GM23338 (cell line): ENCODE measurements at regions not wholly inside any gene's neighbourhood (a gene's known extent, or its start where the extent isn't known, plus 50 kb on each side); places are given as distances from the start of the nearest gene placed in this dataset.

Experiments
- ATAC-seq: fragments of 200-7000 bp; cut with Tn5 transposase; 3 replicates; pipeline ENCODE4 v1.9.1; 2020
- DNase-seq: peaks from one replicate; pipeline ENCODE4 v3.0.0-alpha.2; 2015; ENCODE audit warnings: low spot score
- H2AFZ ChIP-seq: fragments of 200-600 bp; sonication (generic); 2 replicates; pipeline ENCODE4 v1.8.0; 2016; ENCODE audit warnings: antibody characterized with exemption, mild to moderate bottlenecking, moderate library complexity
- H3F3A ChIP-seq: fragments of 200-600 bp; sonication (generic); replicated peaks from 2 replicates; pipeline ENCODE4 v1.8.0; 2017; ENCODE audit warnings: antibody characterized with exemption, mixed run types, low read depth
- H3K27ac ChIP-seq: fragments of 200-600 bp; sonication (generic); 2 replicates; pipeline ENCODE4 v1.6.1; 2016; ENCODE audit warnings: low read depth
- H3K27me3 ChIP-seq: fragments of 200-600 bp; sonication (generic); 2 replicates; pipeline ENCODE4 v1.8.0; 2016; ENCODE audit warnings: mild to moderate bottlenecking, mixed run types, moderate library complexity; ENCODE audit not compliant: insufficient read depth
- H3K36me3 ChIP-seq: fragments of 200-600 bp; sonication (generic); 2 replicates; pipeline ENCODE4 v1.8.0; 2016; ENCODE audit warnings: mild to moderate bottlenecking; ENCODE audit not compliant: insufficient read depth
- H3K4me1 ChIP-seq: fragments of 200-600 bp; sonication (generic); 2 replicates; pipeline ENCODE4 v1.8.0; 2016; ENCODE audit warnings: mild to moderate bottlenecking, moderate library complexity; ENCODE audit not compliant: insufficient read depth
- H3K4me2 ChIP-seq: fragments of 200-600 bp; sonication (generic); 2 replicates; pipeline ENCODE4 v1.7.1; 2017; ENCODE audit warnings: mixed run types
- H3K4me3 ChIP-seq: fragments of 200-600 bp; sonication (generic); 2 replicates; pipeline ENCODE4 v1.6.1; 2016; ENCODE audit warnings: mixed run types
- H3K79me2 ChIP-seq: fragments of 200-600 bp; sonication (generic); replicated peaks from 2 replicates; pipeline ENCODE4 v1.8.0; 2017; ENCODE audit warnings: mild to moderate bottlenecking; ENCODE audit not compliant: insufficient read depth
- H3K9me2 ChIP-seq: fragments of 200-600 bp; sonication (generic); 2 replicates; pipeline ENCODE4 v1.8.0; 2017; ENCODE audit not compliant: insufficient read depth
- H4K20me1 ChIP-seq: fragments of 200-600 bp; sonication (generic); replicated peaks from 2 replicates; pipeline ENCODE4 v1.8.0; 2017; ENCODE audit warnings: mild to moderate bottlenecking; ENCODE audit not compliant: insufficient read depth
- H3K27ac Mint-ChIP-seq: 2 replicates; pipeline ENCODE4 v1.8.0; 2020; ENCODE audit warnings: inconsistent platforms, mild to moderate bottlenecking, moderate library complexity, mixed read lengths
- H3K27me3 Mint-ChIP-seq: 3 replicates; pipeline ENCODE4 v1.8.0; 2022; ENCODE audit warnings: low read depth, mild to moderate bottlenecking, moderate library complexity, mixed read lengths, inconsistent platforms; ENCODE audit not compliant: insufficient read depth, poor library complexity
- H3K36me3 Mint-ChIP-seq: 3 replicates; pipeline ENCODE4 v1.8.0; 2021; ENCODE audit warnings: low read depth, mild to moderate bottlenecking, inconsistent platforms, moderate library complexity, mixed read lengths
- H3K4me1 Mint-ChIP-seq: 3 replicates; pipeline ENCODE4 v1.8.0; 2020; ENCODE audit warnings: mild to moderate bottlenecking, inconsistent platforms, mixed read lengths
- H3K4me3 Mint-ChIP-seq: 3 replicates; pipeline ENCODE4 v1.8.0; 2021; ENCODE audit warnings: moderate library complexity, mild to moderate bottlenecking, inconsistent platforms, mixed read lengths
- H3K9me3 Mint-ChIP-seq: 3 replicates; pipeline ENCODE4 v1.8.0; 2020; ENCODE audit warnings: moderate library complexity, mild to moderate bottlenecking, inconsistent platforms, mixed read lengths
- ETS1 ChIP-seq: IDR thresholded peaks from 2 replicates; pipeline ENCODE4 v1.6.1; 2016; ENCODE audit warnings: antibody characterized with exemption
- EZH2phosphoT487 ChIP-seq: fragments of 200-600 bp; sonication (generic); IDR thresholded peaks from one replicate; pipeline ENCODE4 v1.8.1; 2018; ENCODE audit warnings: antibody characterized with exemption; ENCODE audit not compliant: unreplicated experiment
- NANOG ChIP-seq: IDR thresholded peaks from 2 replicates; pipeline ENCODE4 v1.6.1; 2016; ENCODE audit warnings: antibody characterized with exemption, borderline replicate concordance
- STAT1 ChIP-seq: IDR thresholded peaks from one replicate; pipeline ENCODE4 v1.6.1; 2016; ENCODE audit warnings: antibody characterized with exemption; ENCODE audit not compliant: unreplicated experiment
- ZNF114 ChIP-seq: fragments of 250-450 bp; sonication (Bioruptor Pico); IDR thresholded peaks from 2 replicates; pipeline ENCODE4 v1.5.0; 2020; ENCODE audit warnings: mild to moderate bottlenecking, moderate library complexity
- ZNF331 ChIP-seq: fragments of 250-450 bp; sonication (Bioruptor Pico); IDR thresholded peaks from 2 replicates; pipeline ENCODE4 v1.5.0; 2020; ENCODE audit warnings: low read depth, mild to moderate bottlenecking, moderate library complexity
- TF ChIP-seq, protein P1 (sequence below): fragments of 250-450 bp; sonication (Bioruptor Pico); IDR thresholded peaks from 2 replicates; pipeline ENCODE4 v1.5.0; 2020; ENCODE audit warnings: mild to moderate bottlenecking, moderate library complexity

DNA sequence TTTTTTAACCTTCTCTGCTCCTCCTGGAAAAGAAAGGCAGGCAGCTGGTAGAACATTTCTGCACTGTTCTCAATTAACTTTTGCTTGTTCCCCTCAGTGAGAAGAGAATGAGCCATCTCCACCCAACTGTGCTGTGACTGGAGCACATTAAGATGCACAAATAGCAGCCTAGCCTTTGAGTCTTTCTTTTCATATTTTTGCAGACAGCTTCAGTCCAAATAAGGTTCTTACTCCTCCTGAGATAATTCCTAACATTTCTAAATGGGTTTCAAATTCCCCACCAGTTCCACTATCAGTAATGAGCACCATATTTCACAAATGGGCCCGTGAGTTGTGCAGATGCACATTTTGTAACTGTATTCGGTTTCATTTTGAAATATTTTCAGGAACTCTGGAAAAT is 118.6 kb downstream of the SPCS3 start:
- Histone ChIP-seq H3K36me3 (no peaks in the 10 kb centered on the region), H3K4me3 (no peak overlapping the region), H3K4me1 (no peaks in the 10 kb centered on the region), H2AFZ (no peak overlapping the region), H4K20me1 (no peaks in the 10 kb centered on the region), H3K27me3 (no peaks in the 10 kb centered on the region), H3K4me2 (no peak overlapping the region), H3K27ac (no peak overlapping the region), H3K79me2 (no peaks in the 10 kb centered on the region), H3F3A (no peaks in the 10 kb centered on the region), H3K9me2 (peaks cover 4% of the 10 kb centered on the region; the same call in 1 of the 2 replicates)
- Mint-ChIP-seq H3K36me3 (no peaks in the 10 kb centered on the region), H3K9me3 (no peaks in the 10 kb centered on the region), H3K4me3 (no peak overlapping the region), H3K27me3 (no peaks in the 10 kb centered on the region), H3K4me1 (no peaks in the 10 kb centered on the region), H3K27ac (no peak overlapping the region)
- ATAC-seq = no peak
- TF ChIP-seq STAT1 (no peak), NANOG (no peak), ZNF114 (CRISPR knock-in tag) (no peak), EZH2phosphoT487 (no peak), ZNF331 (CRISPR knock-in tag) (no peak), ETS1 (no peak)
- TF ChIP-seq, protein P1, sequence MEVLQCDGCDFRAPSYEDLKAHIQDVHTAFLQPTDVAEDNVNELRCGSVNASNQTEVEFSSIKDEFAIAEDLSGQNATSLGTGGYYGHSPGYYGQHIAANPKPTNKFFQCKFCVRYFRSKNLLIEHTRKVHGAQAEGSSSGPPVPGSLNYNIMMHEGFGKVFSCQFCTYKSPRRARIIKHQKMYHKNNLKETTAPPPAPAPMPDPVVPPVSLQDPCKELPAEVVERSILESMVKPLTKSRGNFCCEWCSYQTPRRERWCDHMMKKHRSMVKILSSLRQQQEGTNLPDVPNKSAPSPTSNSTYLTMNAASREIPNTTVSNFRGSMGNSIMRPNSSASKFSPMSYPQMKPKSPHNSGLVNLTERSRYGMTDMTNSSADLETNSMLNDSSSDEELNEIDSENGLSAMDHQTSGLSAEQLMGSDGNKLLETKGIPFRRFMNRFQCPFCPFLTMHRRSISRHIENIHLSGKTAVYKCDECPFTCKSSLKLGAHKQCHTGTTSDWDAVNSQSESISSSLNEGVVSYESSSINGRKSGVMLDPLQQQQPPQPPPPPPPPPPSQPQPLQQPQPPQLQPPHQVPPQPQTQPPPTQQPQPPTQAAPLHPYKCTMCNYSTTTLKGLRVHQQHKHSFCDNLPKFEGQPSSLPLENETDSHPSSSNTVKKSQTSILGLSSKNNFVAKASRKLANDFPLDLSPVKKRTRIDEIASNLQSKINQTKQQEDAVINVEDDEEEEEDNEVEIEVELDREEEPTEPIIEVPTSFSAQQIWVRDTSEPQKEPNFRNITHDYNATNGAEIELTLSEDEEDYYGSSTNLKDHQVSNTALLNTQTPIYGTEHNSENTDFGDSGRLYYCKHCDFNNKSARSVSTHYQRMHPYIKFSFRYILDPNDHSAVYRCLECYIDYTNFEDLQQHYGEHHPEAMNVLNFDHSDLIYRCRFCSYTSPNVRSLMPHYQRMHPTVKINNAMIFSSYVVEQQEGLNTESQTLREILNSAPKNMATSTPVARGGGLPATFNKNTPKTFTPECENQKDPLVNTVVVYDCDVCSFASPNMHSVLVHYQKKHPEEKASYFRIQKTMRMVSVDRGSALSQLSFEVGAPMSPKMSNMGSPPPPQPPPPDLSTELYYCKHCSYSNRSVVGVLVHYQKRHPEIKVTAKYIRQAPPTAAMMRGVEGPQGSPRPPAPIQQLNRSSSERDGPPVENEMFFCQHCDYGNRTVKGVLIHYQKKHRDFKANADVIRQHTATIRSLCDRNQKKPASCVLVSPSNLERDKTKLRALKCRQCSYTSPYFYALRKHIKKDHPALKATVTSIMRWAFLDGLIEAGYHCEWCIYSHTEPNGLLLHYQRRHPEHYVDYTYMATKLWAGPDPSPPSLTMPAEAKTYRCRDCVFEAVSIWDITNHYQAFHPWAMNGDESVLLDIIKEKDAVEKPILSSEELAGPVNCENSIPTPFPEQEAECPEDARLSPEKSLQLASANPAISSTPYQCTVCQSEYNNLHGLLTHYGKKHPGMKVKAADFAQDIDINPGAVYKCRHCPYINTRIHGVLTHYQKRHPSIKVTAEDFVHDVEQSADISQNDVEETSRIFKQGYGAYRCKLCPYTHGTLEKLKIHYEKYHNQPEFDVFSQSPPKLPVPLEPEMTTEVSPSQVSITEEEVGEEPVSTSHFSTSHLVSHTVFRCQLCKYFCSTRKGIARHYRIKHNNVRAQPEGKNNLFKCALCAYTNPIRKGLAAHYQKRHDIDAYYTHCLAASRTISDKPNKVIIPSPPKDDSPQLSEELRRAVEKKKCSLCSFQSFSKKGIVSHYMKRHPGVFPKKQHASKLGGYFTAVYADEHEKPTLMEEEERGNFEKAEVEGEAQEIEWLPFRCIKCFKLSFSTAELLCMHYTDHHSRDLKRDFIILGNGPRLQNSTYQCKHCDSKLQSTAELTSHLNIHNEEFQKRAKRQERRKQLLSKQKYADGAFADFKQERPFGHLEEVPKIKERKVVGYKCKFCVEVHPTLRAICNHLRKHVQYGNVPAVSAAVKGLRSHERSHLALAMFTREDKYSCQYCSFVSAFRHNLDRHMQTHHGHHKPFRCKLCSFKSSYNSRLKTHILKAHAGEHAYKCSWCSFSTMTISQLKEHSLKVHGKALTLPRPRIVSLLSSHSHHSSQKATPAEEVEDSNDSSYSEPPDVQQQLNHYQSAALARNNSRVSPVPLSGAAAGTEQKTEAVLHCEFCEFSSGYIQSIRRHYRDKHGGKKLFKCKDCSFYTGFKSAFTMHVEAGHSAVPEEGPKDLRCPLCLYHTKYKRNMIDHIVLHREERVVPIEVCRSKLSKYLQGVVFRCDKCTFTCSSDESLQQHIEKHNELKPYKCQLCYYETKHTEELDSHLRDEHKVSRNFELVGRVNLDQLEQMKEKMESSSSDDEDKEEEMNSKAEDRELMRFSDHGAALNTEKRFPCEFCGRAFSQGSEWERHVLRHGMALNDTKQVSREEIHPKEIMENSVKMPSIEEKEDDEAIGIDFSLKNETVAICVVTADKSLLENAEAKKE (CRISPR knock-in tag) = no peak
- no peak for DNase-seq
